GM13976 (cell line): ENCODE measurements at regions not wholly inside any gene's neighbourhood (a gene's known extent, or its start where the extent isn't known, plus 50 kb on each side); places are given as distances from the start of the nearest gene placed in this dataset.
"Not testable (repeated sequence)": the region's sequence is repeated elsewhere in the genome, so short reads cannot be mapped to it uniquely, and the experiment has no call there.

Experiments used
- DNase-seq: peaks from one replicate; pipeline ENCODE4 v3.0.0; 2012; ENCODE audit warnings: low spot score
- CTCF ChIP-seq: IDR thresholded peaks from 2 replicates; pipeline ENCODE4 v1.5.1; 2012; ENCODE audit warnings: borderline replicate concordance, mild to moderate bottlenecking; ENCODE audit not compliant: insufficient read depth; ENCODE audit errors: extremely low read depth, missing control alignments, control extremely low read depth
- in situ Hi-C: fragments of 300-500 bp; cut with MboI; formaldehyde crosslinking; loops from one replicate; pipeline ENCODE4 v1.12.0; 2022; ENCODE audit warnings: low sequenced_read_pairs, mixed read lengths, inconsistent platforms; ENCODE audit not compliant: unreplicated experiment

GRCh38 chr3:154844863-154845262 lies 235.3 kb upstream of the MME start:
- no peak for TF ChIP-seq CTCF
- in situ Hi-C loops: no loop called here
- DNase-seq: no peak

GRCh38 chr3:154843647-154844046 lies 236.5 kb upstream of the MME start:
- DNase-seq: no peak
- TF ChIP-seq CTCF: no peak
- in situ Hi-C loops: no loop called here

GRCh38 chr3:154842536-154842935 lies 237.6 kb upstream of the MME start:
- no peak for TF ChIP-seq CTCF
- DNase-seq: no peak
- in situ Hi-C loops: no loop called here

GRCh38 chr3:154835639-154836038 lies 244.5 kb upstream of the MME start:
- no peak for TF ChIP-seq CTCF
- in situ Hi-C loops: no loop called here
- DNase-seq: no peak

- DNase-seq, in situ Hi-C loops: not testable (repeated sequence)
Measured at GRCh38 chr3:154834831-154835230, 245.3 kb upstream of the MME start.

GRCh38 chr3:154829929-154830328 lies 250.2 kb upstream of the MME start:
- in situ Hi-C loops: no loop called here
- DNase-seq: no peak
- TF ChIP-seq CTCF: no peak

- DNase-seq: no peak
- in situ Hi-C loops: no loop called here
- TF ChIP-seq CTCF: no peak
Measured at GRCh38 chr3:154819491-154819890, 260.6 kb upstream of the MME start.
